HL-60 (cell line): ENCODE measurements at regions not wholly inside any gene's neighbourhood (a gene's known extent, or its start where the extent isn't known, plus 50 kb on each side); places are given as distances from the start of the nearest gene placed in this dataset.

ENCODE experiments used
- CTCF ChIP-seq: IDR thresholded peaks from one replicate; pipeline ENCODE4 v1.5.1; 2011; ENCODE audit warnings: low read length, control low read depth, inconsistent platforms; ENCODE audit not compliant: insufficient read depth
- POLR2AphosphoS5 ChIP-seq: IDR thresholded peaks from 2 replicates; pipeline ENCODE4 v1.6.1; 2012; ENCODE audit warnings: low read depth

GRCh38 chr6:12408752-12409151, 118.6 kb downstream of the EDN1 start:
- TF ChIP-seq POLR2AphosphoS5 (no peak), CTCF (no peak)
